Superior temporal gyrus (tissue), 1 donor: ENCODE measurements at regions not wholly inside any gene's neighbourhood (a gene's known extent, or its start where the extent isn't known, plus 50 kb on each side); places are given as distances from the start of the nearest gene placed in this dataset.

Experiments used
- DNase-seq: peaks from one replicate; pipeline ENCODE4 v3.0.0-alpha.2; 2016; ENCODE audit errors: extremely low spot score

- no peak for DNase-seq
Observed at GRCh38 chr12:115088995-115089841, 405.2 kb upstream of the TBX3 start.

- DNase-seq: no peak
Observed at GRCh38 chr12:115088328-115088994, 404.5 kb upstream of the TBX3 start.

- no peak for DNase-seq
Observed at GRCh38 chr12:115085594-115085993, 401.6 kb upstream of the TBX3 start.

- no peak for DNase-seq
Observed at GRCh38 chr12:115079760-115080159, 395.8 kb upstream of the TBX3 start.

- DNase-seq: no peak
Observed at GRCh38 chr12:115078990-115079389, 395.0 kb upstream of the TBX3 start.

GRCh38 chr12:115078334-115078733 is 394.4 kb upstream of the TBX3 start:
- DNase-seq: no peak

DNA sequence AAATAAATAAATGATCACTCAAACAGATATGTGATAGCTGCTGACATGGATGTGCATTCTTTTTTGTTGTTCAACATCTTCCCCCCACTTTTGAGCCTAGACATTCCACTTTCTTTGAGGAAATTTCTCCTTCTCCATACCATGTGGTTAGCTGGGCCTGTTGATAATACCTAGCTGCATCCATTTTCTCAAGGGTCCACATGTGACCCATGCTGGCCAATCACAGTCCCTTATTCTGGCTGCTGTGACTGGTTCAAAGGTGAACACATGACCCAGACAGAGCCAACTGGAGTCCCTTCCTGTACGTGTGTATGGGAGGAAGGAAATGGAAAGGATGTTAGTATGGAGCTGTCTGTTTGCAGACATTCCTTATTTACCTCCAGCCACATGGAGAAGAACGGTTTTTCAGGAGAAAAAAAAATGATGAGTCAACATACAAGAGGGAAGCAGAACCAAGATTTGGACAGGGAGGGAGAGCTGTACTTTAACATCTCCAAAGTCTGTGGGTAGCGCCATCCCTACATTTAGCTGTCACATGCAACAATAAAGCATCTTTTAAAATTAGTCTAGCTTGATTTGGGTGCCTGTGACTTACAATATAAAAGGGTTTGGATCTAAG is 391.7 kb upstream of the TBX3 start:
- DNase-seq: no peak

DNA sequence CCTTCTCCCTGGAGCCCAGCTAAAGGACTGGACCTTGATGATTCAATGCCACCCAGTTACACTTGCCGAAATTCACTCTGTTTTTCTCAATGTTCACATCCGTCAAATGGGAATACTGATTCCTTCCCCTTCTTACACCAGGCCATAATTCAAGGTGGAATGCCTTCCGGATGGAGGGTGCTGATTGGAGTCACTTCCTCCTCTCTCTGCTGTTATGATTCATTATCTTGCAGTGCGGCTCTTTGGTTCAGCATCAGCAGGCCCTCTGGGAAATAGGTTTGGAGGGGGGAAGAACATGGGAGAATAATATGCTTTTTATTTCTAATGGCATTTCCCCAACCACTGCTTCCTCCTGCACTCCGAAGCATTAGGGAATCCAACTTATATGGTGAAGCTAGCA is 390.6 kb upstream of the TBX3 start:
- DNase-seq: no peak

- DNase-seq: no peak
Observed at GRCh38 chr12:115072712-115073111, 388.7 kb upstream of the TBX3 start.

- DNase-seq: no peak
Observed at GRCh38 chr12:115070313-115070712, 386.3 kb upstream of the TBX3 start.

GRCh38 chr12:115064296-115064695 is 380.3 kb upstream of the TBX3 start:
- DNase-seq: no peak

- DNase-seq: no peak
Observed at GRCh38 chr12:115062741-115063140, 378.8 kb upstream of the TBX3 start.

GRCh38 chr12:115060477-115061168 is 376.6 kb upstream of the TBX3 start:
- no peak for DNase-seq

GRCh38 chr12:115057445-115057844 is 373.5 kb upstream of the TBX3 start:
- DNase-seq: no peak

DNA sequence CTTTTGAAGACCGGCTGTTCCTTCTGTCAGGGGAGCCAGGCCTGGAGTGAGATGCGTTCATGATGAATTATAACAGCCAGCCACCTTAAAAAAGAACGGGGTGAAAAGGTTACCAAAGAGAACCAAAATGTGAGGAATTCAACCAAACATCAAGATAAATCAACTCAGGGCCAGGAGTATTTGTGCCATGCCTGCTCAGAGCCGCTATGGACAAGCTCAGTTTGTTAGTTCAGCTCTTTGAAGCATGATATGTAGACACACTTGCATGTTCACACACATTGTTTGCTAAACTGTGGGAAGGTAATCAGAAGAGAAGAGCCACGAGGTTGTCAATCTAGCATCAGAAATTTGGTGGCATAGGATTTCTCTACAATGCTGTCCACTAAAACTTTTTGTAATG is 367.4 kb upstream of the TBX3 start:
- DNase-seq: no peak

GRCh38 chr12:115049614-115050013 is 365.6 kb upstream of the TBX3 start:
- no peak for DNase-seq

DNA sequence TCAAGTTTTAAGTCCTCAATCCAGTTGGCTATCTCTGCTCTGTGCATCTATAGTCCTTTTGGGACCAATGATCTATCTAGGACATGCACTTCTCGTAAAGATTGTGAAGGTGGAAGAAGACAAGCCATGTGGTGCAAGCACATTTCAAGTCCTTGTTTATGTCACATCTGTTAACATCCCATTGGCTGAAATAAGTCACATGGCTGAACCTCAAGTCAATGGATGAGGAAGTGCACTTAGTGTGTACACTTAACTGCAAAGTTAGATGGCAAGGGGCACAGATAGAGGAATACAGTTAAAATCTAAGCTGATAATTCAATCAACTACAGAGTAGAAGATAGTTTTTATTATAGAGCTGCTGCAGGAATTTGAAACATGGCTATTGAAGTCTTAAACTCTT is 362.8 kb upstream of the TBX3 start:
- no peak for DNase-seq

DNA sequence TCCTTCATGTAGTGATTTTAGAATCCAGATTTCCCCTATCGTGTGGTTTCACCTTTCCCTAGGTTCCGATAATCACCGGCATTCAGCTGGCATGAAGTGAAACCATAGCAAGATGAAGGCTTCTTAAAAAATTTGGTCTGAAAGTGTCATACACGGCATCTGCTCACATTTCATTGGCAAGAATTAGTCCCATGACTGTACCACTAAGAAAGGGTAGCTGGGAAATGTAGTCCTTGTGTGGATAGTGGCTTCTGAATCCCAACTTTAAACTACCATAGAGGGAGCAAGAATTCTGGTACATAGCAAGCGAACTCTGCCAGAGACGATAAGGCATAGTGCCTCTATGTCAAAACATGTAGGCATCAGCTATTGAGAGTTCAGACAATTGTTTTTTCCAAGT is 360.1 kb upstream of the TBX3 start:
- no peak for DNase-seq

GRCh38 chr12:115043079-115043478 is 359.1 kb upstream of the TBX3 start:
- no peak for DNase-seq

GRCh38 chr12:115042341-115042740 is 358.4 kb upstream of the TBX3 start:
- DNase-seq: no peak

DNA sequence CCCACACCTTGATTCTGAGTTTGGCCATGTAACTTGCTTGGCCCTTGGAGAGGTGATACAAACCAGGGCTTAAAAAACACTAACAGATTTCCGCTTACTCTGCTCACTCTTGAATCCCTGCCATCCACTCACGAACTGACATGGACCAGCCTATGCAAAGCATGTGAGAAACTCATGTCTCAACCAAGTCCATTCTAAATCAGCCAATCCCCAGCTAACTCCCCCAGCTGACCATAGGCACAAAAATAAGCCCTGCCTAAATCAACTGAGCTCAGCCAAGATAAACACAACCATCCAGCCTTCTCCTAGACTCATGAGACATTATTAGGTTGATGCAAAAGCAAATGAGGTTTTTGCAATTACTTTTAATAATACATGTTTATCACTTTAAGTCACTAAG is 353.9 kb upstream of the TBX3 start:
- no peak for DNase-seq

DNA sequence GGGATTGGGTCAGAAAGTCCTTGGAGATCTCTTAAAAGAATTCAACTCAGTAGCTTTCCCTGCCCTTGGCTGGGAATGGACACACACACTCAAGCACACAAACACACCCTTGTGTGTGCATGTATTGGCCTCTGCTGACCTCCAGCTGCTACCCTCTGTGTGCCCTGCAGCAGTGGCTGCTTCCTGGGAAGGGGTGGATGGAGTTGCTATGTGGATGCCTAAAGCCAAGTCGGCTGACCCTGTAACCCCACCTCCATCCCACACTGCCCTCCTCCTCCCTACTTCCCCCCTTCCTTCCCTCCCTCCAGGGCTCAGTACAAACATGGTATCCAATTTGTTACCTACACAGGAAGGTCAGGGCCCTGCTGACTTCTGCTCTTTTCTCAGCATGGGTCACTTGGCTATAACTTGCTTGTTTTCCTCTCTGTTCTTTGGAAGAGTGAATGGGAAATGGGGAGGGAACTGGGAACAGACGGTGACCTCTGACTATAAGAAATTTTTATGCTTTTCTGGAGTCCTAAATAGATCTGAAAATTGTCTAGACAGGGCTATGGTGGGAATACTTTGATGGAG is 351.6 kb upstream of the TBX3 start:
- DNase-seq: no peak
